ENCODE measurements at regions not wholly inside any gene's neighbourhood (a gene's known extent, or its start where the extent isn't known, plus 50 kb on each side); places are given as distances from the start of the nearest gene placed in this dataset.

- Mint-ChIP-seq H3K9me3 (no peaks in the 10 kb centered on the region), H3K4me3 (no peak overlapping the region), H3K27ac (no peak overlapping the region), H3K36me3 (ENCODE audit: low read depth) (no peaks in the 10 kb centered on the region), H3K27me3 (ENCODE audit: low read depth, poor library complexity) (peaks cover 4% of the 10 kb centered on the region), H3K4me1 (peaks cover 8% of the 10 kb centered on the region)
- no peak for DNase-seq
- no peak for TF ChIP-seq CTCF (IDR thresholded peaks at IDR 0.05)
These were observed 699.2 kb downstream of the TUSC7 start for GRCh38 chr3:117408811-117409210.

GRCh38 chr3:117409256-117409655, 699.7 kb downstream of the TUSC7 start:
- Mint-ChIP-seq H3K4me3 (no peak overlapping the region), H3K4me1 (peaks cover 8% of the 10 kb centered on the region), H3K36me3 (ENCODE audit: low read depth) (no peaks in the 10 kb centered on the region), H3K27ac (no peak overlapping the region), H3K9me3 (no peaks in the 10 kb centered on the region), H3K27me3 (ENCODE audit: low read depth, poor library complexity) (peaks cover 4% of the 10 kb centered on the region)
- TF ChIP-seq CTCF (IDR thresholded peaks at IDR 0.05) = no peak
- no peak for DNase-seq

GRCh38 chr3:117409701-117410459, 700.3 kb downstream of the TUSC7 start:
- DNase-seq = no peak
- no peak overlapping the region for H3K27ac Mint-ChIP-seq
- TF ChIP-seq CTCF (IDR thresholded peaks at IDR 0.05) = no peak
- H3K4me3 Mint-ChIP-seq = no peak overlapping the region
- H3K9me3 Mint-ChIP-seq = no peaks in the 10 kb centered on the region
- H3K27me3 Mint-ChIP-seq (ENCODE audit: low read depth, poor library complexity) = peaks cover 4% of the 10 kb centered on the region
- H3K36me3 Mint-ChIP-seq (ENCODE audit: low read depth) = no peaks in the 10 kb centered on the region
- peaks cover 3% of the 10 kb centered on the region for H3K4me1 Mint-ChIP-seq

- H3K4me3 Mint-ChIP-seq = no peak overlapping the region
- H3K27ac Mint-ChIP-seq = no peak overlapping the region
- DNase-seq = no peak
- H3K36me3 Mint-ChIP-seq (ENCODE audit: low read depth) = no peaks in the 10 kb centered on the region
- no peaks in the 10 kb centered on the region for H3K4me1 Mint-ChIP-seq
- no peaks in the 10 kb centered on the region for H3K9me3 Mint-ChIP-seq
- peaks cover 4% of the 10 kb centered on the region for H3K27me3 Mint-ChIP-seq (ENCODE audit: low read depth, poor library complexity)
- no peak for TF ChIP-seq CTCF (IDR thresholded peaks at IDR 0.05)
These were observed 702.4 kb downstream of the TUSC7 start for GRCh38 chr3:117411971-117412370.

- Mint-ChIP-seq H3K9me3 (no peaks in the 10 kb centered on the region), H3K27ac (no peak overlapping the region), H3K4me3 (no peak overlapping the region), H3K27me3 (ENCODE audit: low read depth, poor library complexity) (peaks cover 4% of the 10 kb centered on the region), H3K4me1 (no peaks in the 10 kb centered on the region), H3K36me3 (ENCODE audit: low read depth) (no peaks in the 10 kb centered on the region)
- no peak for TF ChIP-seq CTCF (IDR thresholded peaks at IDR 0.05)
- DNase-seq = no peak
These were observed 707.8 kb downstream of the TUSC7 start for GRCh38 chr3:117417411-117417810.

- Mint-ChIP-seq H3K27ac (no peak overlapping the region), H3K9me3 (no peaks in the 10 kb centered on the region), H3K4me1 (no peaks in the 10 kb centered on the region), H3K36me3 (ENCODE audit: low read depth) (no peaks in the 10 kb centered on the region), H3K4me3 (no peak overlapping the region), H3K27me3 (ENCODE audit: low read depth, poor library complexity) (peaks cover 4% of the 10 kb centered on the region)
- no peak for TF ChIP-seq CTCF (IDR thresholded peaks at IDR 0.05)
- DNase-seq = no peak
These were observed 717.5 kb downstream of the TUSC7 start for GRCh38 chr3:117427081-117427480.

All from nephron progenitor cell (in vitro differentiated cells).